Kidney epithelial cell (primary cell): ENCODE measurements at regions not wholly inside any gene's neighbourhood (a gene's known extent, or its start where the extent isn't known, plus 50 kb on each side); places are given as distances from the start of the nearest gene placed in this dataset.

Experiments used
- DNase-seq: peaks from one replicate; pipeline ENCODE4 v3.0.0-alpha.2; 2010; ENCODE audit warnings: low read depth
- H3K27me3 ChIP-seq: 2 replicates; pipeline ENCODE4 v1.6.0; 2011; ENCODE audit warnings: low read length; ENCODE audit not compliant: control insufficient read depth, insufficient read depth
- H3K36me3 ChIP-seq: 2 replicates; pipeline ENCODE4 v1.5.1; 2011; ENCODE audit warnings: low read length; ENCODE audit not compliant: control insufficient read depth, insufficient read depth
- H3K4me3 ChIP-seq: 2 replicates; pipeline ENCODE4 v1.5.1; 2011; ENCODE audit warnings: low read depth, mild to moderate bottlenecking, control low read depth, low read length
- TF ChIP-seq, protein P1 (sequence below): IDR thresholded peaks from 2 replicates; pipeline ENCODE4 v1.5.1; 2011; ENCODE audit warnings: mild to moderate bottlenecking, moderate library complexity, low read length, control low read depth, inconsistent platforms; ENCODE audit not compliant: insufficient read depth, poor library complexity, severe bottlenecking

GRCh38 chr15:93722165-93722564 is 509.2 kb upstream of the MCTP2 start:
- Histone ChIP-seq H3K27me3 (no peaks in the 10 kb centered on the region), H3K4me3 (no peak overlapping the region), H3K36me3 (no peaks in the 10 kb centered on the region)
- TF ChIP-seq, protein P1, sequence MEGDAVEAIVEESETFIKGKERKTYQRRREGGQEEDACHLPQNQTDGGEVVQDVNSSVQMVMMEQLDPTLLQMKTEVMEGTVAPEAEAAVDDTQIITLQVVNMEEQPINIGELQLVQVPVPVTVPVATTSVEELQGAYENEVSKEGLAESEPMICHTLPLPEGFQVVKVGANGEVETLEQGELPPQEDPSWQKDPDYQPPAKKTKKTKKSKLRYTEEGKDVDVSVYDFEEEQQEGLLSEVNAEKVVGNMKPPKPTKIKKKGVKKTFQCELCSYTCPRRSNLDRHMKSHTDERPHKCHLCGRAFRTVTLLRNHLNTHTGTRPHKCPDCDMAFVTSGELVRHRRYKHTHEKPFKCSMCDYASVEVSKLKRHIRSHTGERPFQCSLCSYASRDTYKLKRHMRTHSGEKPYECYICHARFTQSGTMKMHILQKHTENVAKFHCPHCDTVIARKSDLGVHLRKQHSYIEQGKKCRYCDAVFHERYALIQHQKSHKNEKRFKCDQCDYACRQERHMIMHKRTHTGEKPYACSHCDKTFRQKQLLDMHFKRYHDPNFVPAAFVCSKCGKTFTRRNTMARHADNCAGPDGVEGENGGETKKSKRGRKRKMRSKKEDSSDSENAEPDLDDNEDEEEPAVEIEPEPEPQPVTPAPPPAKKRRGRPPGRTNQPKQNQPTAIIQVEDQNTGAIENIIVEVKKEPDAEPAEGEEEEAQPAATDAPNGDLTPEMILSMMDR, result no peak
- DNase-seq, result no peak

DNA sequence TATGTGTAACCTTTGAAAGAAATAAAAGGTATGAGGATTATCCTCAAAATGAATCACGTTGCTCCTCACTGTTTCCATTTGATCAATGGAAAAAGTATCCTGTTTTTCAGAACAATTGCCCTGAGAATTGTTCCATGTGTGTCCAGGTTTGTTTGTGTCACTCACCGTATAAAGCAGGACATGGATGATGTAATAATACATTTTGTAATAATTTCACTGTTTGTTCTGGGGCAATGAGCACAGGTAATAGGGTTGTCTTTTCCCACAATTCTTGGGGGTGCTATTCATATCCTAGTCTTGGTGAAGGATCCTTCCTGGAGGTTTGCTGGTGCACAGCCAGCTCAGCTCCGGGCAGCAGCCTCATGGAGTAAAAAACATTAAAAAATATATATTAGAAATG is 510.8 kb upstream of the MCTP2 start:
- Histone ChIP-seq H3K36me3 (no peaks in the 10 kb centered on the region), H3K27me3 (no peaks in the 10 kb centered on the region), H3K4me3 (no peak overlapping the region)
- TF ChIP-seq, protein P1, result no peak
- DNase-seq, result no peak

DNA sequence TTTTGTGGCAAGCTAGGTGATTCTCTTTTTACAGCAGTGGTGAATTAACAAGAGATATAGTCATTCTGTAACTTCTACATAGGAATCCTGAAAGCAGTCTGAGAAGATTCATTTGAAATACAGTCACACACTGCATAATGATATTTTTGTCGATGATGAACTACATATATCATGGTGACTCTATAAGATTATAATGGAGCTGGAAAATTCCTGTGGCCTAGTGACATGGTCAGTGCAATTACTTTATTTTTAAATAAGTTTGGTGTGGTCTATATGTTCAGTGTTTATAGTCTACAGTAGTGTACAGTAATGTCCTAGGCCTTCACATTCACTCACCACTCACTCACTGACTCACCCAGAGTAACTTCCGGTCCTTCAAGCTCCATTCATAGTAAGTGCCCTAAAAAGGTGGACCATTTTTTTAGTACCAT is 511.4 kb upstream of the MCTP2 start:
- Histone ChIP-seq H3K4me3 (no peak overlapping the region), H3K27me3 (no peaks in the 10 kb centered on the region), H3K36me3 (no peaks in the 10 kb centered on the region)
- TF ChIP-seq, protein P1, result no peak
- no peak for DNase-seq

GRCh38 chr15:93716615-93717231 is 514.6 kb upstream of the MCTP2 start:
- TF ChIP-seq, protein P1, result no peak
- H3K36me3 ChIP-seq, result no peaks in the 10 kb centered on the region
- H3K4me3 ChIP-seq, result no peak overlapping the region
- H3K27me3 ChIP-seq, result no peaks in the 10 kb centered on the region
- DNase-seq, result no peak

GRCh38 chr15:93709708-93710107 is 521.7 kb upstream of the MCTP2 start:
- TF ChIP-seq, protein P1, result no peak
- no peak overlapping the region for H3K4me3 ChIP-seq
- no peaks in the 10 kb centered on the region for H3K27me3 ChIP-seq
- DNase-seq, result no peak
- H3K36me3 ChIP-seq, result no peaks in the 10 kb centered on the region
